ENCODE measurements at regions not wholly inside any gene's neighbourhood (a gene's known extent, or its start where the extent isn't known, plus 50 kb on each side); places are given as distances from the start of the nearest gene placed in this dataset.
"Not testable (repeated sequence)": the region's sequence is repeated elsewhere in the genome, so short reads cannot be mapped to it uniquely, and the experiment has no call there.

- DNase-seq (ENCODE audit: low spot score), result no peak
Measured at GRCh38 chr6:4460586-4461475, 315.4 kb upstream of the CDYL start.

GRCh38 chr6:4459996-4460395, 316.2 kb upstream of the CDYL start:
- no peak for DNase-seq (ENCODE audit: low spot score)

GRCh38 chr6:4459032-4459431, 317.2 kb upstream of the CDYL start:
- DNase-seq (ENCODE audit: low spot score), result no peak

GRCh38 chr6:4451718-4452117, 316.3 kb upstream of the ECI2 start:
- no peak for DNase-seq (ENCODE audit: low spot score)

- no peak for DNase-seq (ENCODE audit: low spot score)
Measured at GRCh38 chr6:4451081-4451480, 315.7 kb upstream of the ECI2 start.

GRCh38 chr6:4450237-4450636, 314.9 kb upstream of the ECI2 start:
- DNase-seq (ENCODE audit: low spot score), result no peak

GRCh38 chr6:4449409-4449808, 314.0 kb upstream of the ECI2 start:
- DNase-seq (ENCODE audit: low spot score), result no peak

GRCh38 chr6:4448841-4449240, 313.5 kb upstream of the ECI2 start:
- DNase-seq (ENCODE audit: low spot score), result no peak

GRCh38 chr6:4447639-4448330, 312.4 kb upstream of the ECI2 start:
- no peak for DNase-seq (ENCODE audit: low spot score)

GRCh38 chr6:4446982-4447381, 311.6 kb upstream of the ECI2 start:
- DNase-seq (ENCODE audit: low spot score), result no peak

GRCh38 chr6:4441981-4442434, 306.6 kb upstream of the ECI2 start:
- no peak for DNase-seq (ENCODE audit: low spot score)

GRCh38 chr6:4439159-4439558, 303.8 kb upstream of the ECI2 start:
- no peak for DNase-seq (ENCODE audit: low spot score)

GRCh38 chr6:4437342-4437741, 302.0 kb upstream of the ECI2 start:
- no peak for DNase-seq (ENCODE audit: low spot score)

- DNase-seq (ENCODE audit: low spot score), result no peak
Measured at GRCh38 chr6:4435981-4436445, 300.6 kb upstream of the ECI2 start.

GRCh38 chr6:4434655-4435054, 299.3 kb upstream of the ECI2 start:
- DNase-seq (ENCODE audit: low spot score), result no peak

- DNase-seq (ENCODE audit: low spot score), result no peak
Measured at GRCh38 chr6:4433199-4433598, 297.8 kb upstream of the ECI2 start.

- DNase-seq (ENCODE audit: low spot score), result no peak
Measured at GRCh38 chr6:4426968-4427367, 291.6 kb upstream of the ECI2 start.

- DNase-seq (ENCODE audit: low spot score), result no peak
Measured at GRCh38 chr6:4421837-4422236, 286.5 kb upstream of the ECI2 start.

GRCh38 chr6:4420160-4420865, 284.9 kb upstream of the ECI2 start:
- no peak for DNase-seq (ENCODE audit: low spot score)

GRCh38 chr6:4415549-4415948, 280.2 kb upstream of the ECI2 start:
- no peak for DNase-seq (ENCODE audit: low spot score)

GRCh38 chr6:4414078-4414477, 278.7 kb upstream of the ECI2 start:
- DNase-seq (ENCODE audit: low spot score), result not testable (repeated sequence)

- DNase-seq (ENCODE audit: low spot score), result no peak
Measured at GRCh38 chr6:4413073-4413472, 277.7 kb upstream of the ECI2 start.

All from SK-N-DZ (cell line).